ENCODE measurements at regions not wholly inside any gene's neighbourhood (a gene's known extent, or its start where the extent isn't known, plus 50 kb on each side); places are given as distances from the start of the nearest gene placed in this dataset.

GRCh38 chr7:128167791-128168666 lies 73.0 kb upstream of the LEP start:
- TF ChIP-seq BHLHE40 (IDR thresholded peaks at IDR 0.05; ENCODE audit: borderline replicate concordance) = no peak
- TF ChIP-seq FOXA1 (IDR thresholded peaks at IDR 0.05) = no peak
- no peak for TF ChIP-seq LEF1 (IDR thresholded peaks at IDR 0.05; ENCODE audit: borderline replicate concordance)
- TF ChIP-seq FOXM1 (IDR thresholded peaks at IDR 0.05; ENCODE audit: borderline replicate concordance) = no peak
- no peak for TF ChIP-seq L3MBTL2 (conservative IDR thresholded peaks at IDR 0.05)
- TF ChIP-seq SP1 (IDR thresholded peaks at IDR 0.05) = no peak
